Neural progenitor cell (in vitro differentiated cells): ENCODE measurements at regions not wholly inside any gene's neighbourhood (a gene's known extent, or its start where the extent isn't known, plus 50 kb on each side); places are given as distances from the start of the nearest gene placed in this dataset.

Experiments used
- DNase-seq: peaks from one replicate; pipeline ENCODE4 v3.0.0-alpha.2; 2016; ENCODE audit warnings: low spot score
- H2AFZ ChIP-seq: fragments of 200-600 bp; sonication (generic); replicated peaks from 2 replicates; pipeline ENCODE4 v1.6.1; 2016; ENCODE audit warnings: antibody characterized with exemption
- H3F3A ChIP-seq: fragments of 200-600 bp; sonication (generic); 2 replicates; pipeline ENCODE4 v1.6.1; 2016; ENCODE audit warnings: antibody characterized with exemption, low read depth
- H3K27ac ChIP-seq: fragments of 200-600 bp; sonication (generic); 2 replicates; pipeline ENCODE4 v1.5.1; 2016; ENCODE audit warnings: mild to moderate bottlenecking
- H3K27me3 ChIP-seq: fragments of 200-600 bp; sonication (generic); 2 replicates; pipeline ENCODE4 v1.6.1; 2016; ENCODE audit warnings: mild to moderate bottlenecking, moderate library complexity
- H3K36me3 ChIP-seq: fragments of 200-600 bp; sonication (generic); 2 replicates; pipeline ENCODE4 v1.5.1; 2016
- H3K4me1 ChIP-seq: fragments of 200-600 bp; sonication (generic); 2 replicates; pipeline ENCODE4 v1.6.1; 2016; ENCODE audit warnings: mixed run types
- H3K4me2 ChIP-seq: fragments of 200-600 bp; sonication (generic); 2 replicates; pipeline ENCODE4 v1.6.1; 2016
- H3K4me3 ChIP-seq: fragments of 200-600 bp; sonication (generic); 2 replicates; pipeline ENCODE4 v1.5.1; 2016
- H3K79me2 ChIP-seq: fragments of 200-600 bp; sonication (generic); 2 replicates; pipeline ENCODE4 v1.6.1; 2016; ENCODE audit warnings: low read depth
- H3K9ac ChIP-seq: fragments of 200-600 bp; sonication (generic); 2 replicates; pipeline ENCODE4 v1.6.1; 2016
- H3K9me3 ChIP-seq: fragments of 200-600 bp; sonication (generic); 2 replicates; pipeline ENCODE4 v1.5.1; 2016; ENCODE audit warnings: low read depth
- H4K20me1 ChIP-seq: fragments of 200-600 bp; sonication (generic); 2 replicates; pipeline ENCODE4 v1.6.1; 2016; ENCODE audit warnings: low read depth
- H3K27ac Mint-ChIP-seq: 3 replicates; pipeline ENCODE4 v1.8.0; 2021; ENCODE audit warnings: mixed read lengths
- H3K27me3 Mint-ChIP-seq: 2 replicates; pipeline ENCODE4 v1.8.0; 2022; ENCODE audit warnings: low read depth, mild to moderate bottlenecking, inconsistent platforms, moderate library complexity, mixed read lengths; ENCODE audit not compliant: insufficient read depth
- H3K36me3 Mint-ChIP-seq: 3 replicates; pipeline ENCODE4 v1.8.0; 2021; ENCODE audit warnings: mixed read lengths
- H3K4me1 Mint-ChIP-seq: 3 replicates; pipeline ENCODE4 v1.8.0; 2021; ENCODE audit warnings: mixed read lengths
- H3K4me3 Mint-ChIP-seq: 3 replicates; pipeline ENCODE4 v1.8.0; 2021; ENCODE audit warnings: mild to moderate bottlenecking, moderate library complexity, mixed read lengths
- H3K9me3 Mint-ChIP-seq: 3 replicates; pipeline ENCODE4 v1.8.0; 2020; ENCODE audit warnings: mixed read lengths
- CTCF ChIP-seq: fragments of 200-600 bp; sonication (generic); IDR thresholded peaks from 2 replicates; pipeline ENCODE4 v1.5.1; 2017; ENCODE audit warnings: antibody characterized with exemption, mild to moderate bottlenecking
- EZH2 ChIP-seq: fragments of 200-600 bp; sonication (generic); IDR thresholded peaks from 2 replicates; pipeline ENCODE4 v1.6.1; 2017; ENCODE audit warnings: antibody characterized with exemption, mild to moderate bottlenecking, moderate library complexity
- EZH2phosphoT487 ChIP-seq: fragments of 200-600 bp; sonication (generic); IDR thresholded peaks from 2 replicates; pipeline ENCODE4 v1.6.1; 2017; ENCODE audit warnings: antibody characterized with exemption

GRCh38 chr4:180900781-180901180 is 1342.4 kb upstream of the TENM3 start:
- H3K36me3 ChIP-seq: no peaks in the 10 kb centered on the region
- TF ChIP-seq CTCF: no peak
- TF ChIP-seq EZH2phosphoT487: no peak
- no peak for TF ChIP-seq EZH2
- Mint-ChIP-seq H3K36me3 (no peaks in the 10 kb centered on the region), H3K9me3 (peaks cover 2% of the 10 kb centered on the region), H3K4me3 (no peak overlapping the region), H3K4me1 (no peaks in the 10 kb centered on the region), H3K27ac (no peak overlapping the region), H3K27me3 (no peaks in the 10 kb centered on the region)
- no peak overlapping the region for H3K27ac ChIP-seq
- H3K9ac ChIP-seq: no peak overlapping the region
- no peak for DNase-seq
- no peaks in the 10 kb centered on the region for H4K20me1 ChIP-seq
- H3K27me3 ChIP-seq: no peaks in the 10 kb centered on the region
- H3K4me2 ChIP-seq: no peak overlapping the region
- H3K9me3 ChIP-seq: no peaks in the 10 kb centered on the region
- no peak overlapping the region for H2AFZ ChIP-seq
- no peak overlapping the region for H3K4me3 ChIP-seq
- H3F3A ChIP-seq: no peaks in the 10 kb centered on the region
- H3K79me2 ChIP-seq: no peaks in the 10 kb centered on the region
- H3K4me1 ChIP-seq: no peaks in the 10 kb centered on the region

GRCh38 chr4:180909279-180909678 is 1333.9 kb upstream of the TENM3 start:
- no peak overlapping the region for H3K4me3 Mint-ChIP-seq
- Histone ChIP-seq H3K9ac (no peak overlapping the region), H3K27me3 (no peaks in the 10 kb centered on the region), H4K20me1 (no peaks in the 10 kb centered on the region), H2AFZ (peak overlapping the region; percentile 29), H3K36me3 (no peaks in the 10 kb centered on the region), H3K79me2 (no peaks in the 10 kb centered on the region), H3F3A (no peaks in the 10 kb centered on the region), H3K9me3 (no peaks in the 10 kb centered on the region), H3K4me1 (peaks cover 11% of the 10 kb centered on the region), H3K4me3 (no peak overlapping the region), H3K4me2 (no peak overlapping the region), H3K27ac (no peak overlapping the region)
- no peaks in the 10 kb centered on the region for H3K4me1 Mint-ChIP-seq
- H3K27ac Mint-ChIP-seq: no peak overlapping the region
- DNase-seq: peak; percentile 58
- H3K9me3 Mint-ChIP-seq: no peaks in the 10 kb centered on the region
- no peaks in the 10 kb centered on the region for H3K27me3 Mint-ChIP-seq
- TF ChIP-seq CTCF (peak; percentile 60), EZH2phosphoT487 (no peak), EZH2 (no peak)
- H3K36me3 Mint-ChIP-seq: no peaks in the 10 kb centered on the region

GRCh38 chr4:180913750-180914149 is 1329.5 kb upstream of the TENM3 start:
- Histone ChIP-seq H3K9ac (no peak overlapping the region), H3K36me3 (no peaks in the 10 kb centered on the region), H2AFZ (no peak overlapping the region), H3K27me3 (no peaks in the 10 kb centered on the region), H3K4me3 (no peak overlapping the region), H3K79me2 (no peaks in the 10 kb centered on the region), H3K4me2 (peak overlapping the region; percentile 39), H3F3A (no peaks in the 10 kb centered on the region), H3K27ac (peak overlapping the region; percentile 60), H3K4me1 (peaks cover 16% of the 10 kb centered on the region), H3K9me3 (no peaks in the 10 kb centered on the region), H4K20me1 (no peaks in the 10 kb centered on the region)
- H3K4me1 Mint-ChIP-seq: no peaks in the 10 kb centered on the region
- H3K36me3 Mint-ChIP-seq: no peaks in the 10 kb centered on the region
- peak overlapping the region; percentile 78 for H3K27ac Mint-ChIP-seq
- H3K27me3 Mint-ChIP-seq: no peaks in the 10 kb centered on the region
- H3K9me3 Mint-ChIP-seq: no peaks in the 10 kb centered on the region
- DNase-seq: peak; percentile 24
- H3K4me3 Mint-ChIP-seq: no peak overlapping the region
- TF ChIP-seq CTCF (no peak), EZH2phosphoT487 (no peak), EZH2 (no peak)
